SK-N-SH (cell line): ENCODE measurements at regions not wholly inside any gene's neighbourhood (a gene's known extent, or its start where the extent isn't known, plus 50 kb on each side); places are given as distances from the start of the nearest gene placed in this dataset.

Experiments
- CTCF ChIA-PET: fragments of 300-600, 350-600 bp; formaldehyde crosslinking; extraction: SDS; loops from one replicate; lab custom pipeline; 2021; lab: Yijun Ruan, JAX
- POLR2A ChIA-PET: fragments of 350-600 bp; sonication (Branson Sonifier 250); formaldehyde crosslinking; extraction: SDS; loops from one replicate; lab custom pipeline; 2020; ENCODE audit warnings: antibody characterized with exemption, inconsistent platforms; lab: Yijun Ruan, JAX
- DNase-seq: peaks from one replicate; pipeline ENCODE4 v3.0.0; 2012
- H2AFZ ChIP-seq: fragments of 200-600 bp; sonication (generic); 2 replicates; pipeline ENCODE4 v1.8.1; 2016; ENCODE audit warnings: antibody characterized with exemption, mild to moderate bottlenecking, low read depth
- H3F3A ChIP-seq: fragments of 200-600 bp; sonication (generic); replicated peaks from 2 replicates; pipeline ENCODE3; 2016; ENCODE audit warnings: antibody characterized with exemption, mild to moderate bottlenecking; ENCODE audit not compliant: insufficient read depth
- H3K27ac ChIP-seq, 2 experiments: fragments of 200-500 bp in 1 of 2; fragments of 200-600 bp in 1 of 2; sonication (Bioruptor generic) in 1 of 2; sonication (generic), shearing (Covaris generic) in 1 of 2; 2 replicates each; pipeline versions ENCODE4 v1.5.1 to v1.6.1; 2014 to 2016; ENCODE audit warnings: low read depth in 2 of 2, inconsistent platforms in 1 of 2, low read length in 1 of 2, mild to moderate bottlenecking in 1 of 2, mixed read lengths in 1 of 2
- H3K27me3 ChIP-seq: fragments of 200-600 bp; sonication (generic), shearing (Covaris generic); 2 replicates; pipeline ENCODE4 v1.6.1; 2016; ENCODE audit warnings: mixed run types; ENCODE audit not compliant: insufficient read depth
- H3K36me3 ChIP-seq, 2 experiments: fragments of 200-500 bp in 1 of 2; fragments of 200-600 bp in 1 of 2; sonication (Bioruptor generic) in 1 of 2; sonication (generic) in 1 of 2; replicated peaks in 1 of 2; 2 replicates each; pipeline versions ENCODE3 to v1.5.1; 2014 to 2016; ENCODE audit warnings: low read length in 1 of 2, mild to moderate bottlenecking in 1 of 2; ENCODE audit not compliant: insufficient read depth in 2 of 2, control insufficient read depth in 1 of 2
- H3K4me1 ChIP-seq, 2 experiments: fragments of 200-500 bp in 1 of 2; fragments of 200-600 bp in 1 of 2; sonication (Bioruptor generic) in 1 of 2; sonication (generic), shearing (Covaris generic) in 1 of 2; 2 replicates each; pipeline versions ENCODE4 v1.5.1 to v1.6.1; 2014 to 2016; ENCODE audit warnings: low read depth in 1 of 2, low read length in 1 of 2, mixed run types in 1 of 2; ENCODE audit not compliant: insufficient read depth in 2 of 2, control insufficient read depth in 1 of 2
- H3K4me2 ChIP-seq: fragments of 200-600 bp; sonication (generic), shearing (Covaris generic); 2 replicates; pipeline ENCODE4 v1.6.1; 2017; ENCODE audit warnings: mixed run types
- H3K4me3 ChIP-seq, 2 experiments: fragments of 200-500 bp in 1 of 2; fragments of 200-600 bp in 1 of 2; sonication (Bioruptor generic) in 1 of 2; sonication (generic), shearing (Covaris generic) in 1 of 2; 2 replicates each; pipeline versions ENCODE4 v1.5.1 to v1.8.1; 2014 to 2016; ENCODE audit warnings: low read depth in 2 of 2, inconsistent platforms in 1 of 2, low read length in 1 of 2, mild to moderate bottlenecking in 1 of 2, mixed read lengths in 1 of 2, moderate library complexity in 1 of 2
- H3K79me2 ChIP-seq: fragments of 200-600 bp; sonication (generic); 2 replicates; pipeline ENCODE4 v1.8.1; 2017; ENCODE audit warnings: mild to moderate bottlenecking; ENCODE audit not compliant: insufficient read depth
- H3K9ac ChIP-seq: fragments of 200-600 bp; sonication (generic); 2 replicates; pipeline ENCODE4 v1.6.1; 2017; ENCODE audit warnings: mixed run types
- H3K9me2 ChIP-seq: fragments of 200-600 bp; sonication (generic); 2 replicates; pipeline ENCODE4 v1.6.1; 2017; ENCODE audit warnings: mixed run types
- H3K9me3 ChIP-seq: fragments of 200-600 bp; sonication (generic); 2 replicates; pipeline ENCODE4 v1.6.1; 2017; ENCODE audit warnings: mixed run types, mild to moderate bottlenecking, moderate library complexity
- H4K20me1 ChIP-seq: fragments of 200-600 bp; sonication (generic); 2 replicates; pipeline ENCODE4 v1.6.1; 2017; ENCODE audit warnings: mild to moderate bottlenecking, mixed run types; ENCODE audit not compliant: insufficient read depth
- CTCF ChIP-seq: fragments of 200-600 bp; sonication (generic); IDR thresholded peaks from 2 replicates; pipeline ENCODE4 v1.6.1; 2017; ENCODE audit warnings: antibody characterized with exemption, mild to moderate bottlenecking, moderate library complexity
- ELF1 ChIP-seq: IDR thresholded peaks from 2 replicates; pipeline ENCODE4 v1.4.0; 2012
- EP300 ChIP-seq, 2 experiments: IDR thresholded peaks; 2 replicates each; pipeline versions ENCODE4 v1.4.0 to v1.6.1; 2012; ENCODE audit warnings: borderline replicate concordance in 1 of 2, low read depth in 1 of 2, low read length in 1 of 2
- FOSL2 ChIP-seq: IDR thresholded peaks from 2 replicates; pipeline ENCODE4 v1.4.0; 2012; ENCODE audit warnings: low read depth, mild to moderate bottlenecking, moderate library complexity, borderline replicate concordance
- GABPA ChIP-seq: IDR thresholded peaks from 2 replicates; pipeline ENCODE4 v1.4.0; 2012; ENCODE audit warnings: low read depth, mild to moderate bottlenecking
- MAX ChIP-seq: IDR thresholded peaks from 2 replicates; pipeline ENCODE4 v1.4.0; 2012; ENCODE audit warnings: low read depth
- MEF2A ChIP-seq: IDR thresholded peaks from 2 replicates; pipeline ENCODE4 v1.4.0; 2012; ENCODE audit warnings: low read depth, borderline replicate concordance
- NFIC ChIP-seq: IDR thresholded peaks from 2 replicates; pipeline ENCODE4 v1.4.0; 2012; ENCODE audit warnings: borderline replicate concordance
- NRF1 ChIP-seq: IDR thresholded peaks from 2 replicates; pipeline ENCODE4 v1.6.1; 2012; ENCODE audit warnings: low read depth, mild to moderate bottlenecking, low read length
- POLR2AphosphoS5 ChIP-seq: IDR thresholded peaks from 2 replicates; pipeline ENCODE4 v1.6.1; 2012; ENCODE audit warnings: low read depth, low read length
- RAD21 ChIP-seq: IDR thresholded peaks from 2 replicates; pipeline ENCODE4 v1.6.1; 2012; ENCODE audit warnings: mild to moderate bottlenecking, low read length
- RFX5 ChIP-seq: IDR thresholded peaks from 2 replicates; pipeline ENCODE4 v1.6.1; 2012; ENCODE audit warnings: mild to moderate bottlenecking, improper control_type of control experiment, low read length
- RXRA ChIP-seq: IDR thresholded peaks from 2 replicates; pipeline ENCODE4 v1.4.0; 2012; ENCODE audit warnings: low read depth, mild to moderate bottlenecking, borderline replicate concordance
- SIN3A ChIP-seq: IDR thresholded peaks from 2 replicates; pipeline ENCODE4 v1.6.1; 2012; ENCODE audit warnings: low read depth, mild to moderate bottlenecking, low read length, moderate library complexity, borderline replicate concordance
- TAF1 ChIP-seq: IDR thresholded peaks from 2 replicates; pipeline ENCODE4 v1.6.1; 2012; ENCODE audit warnings: low read depth, mild to moderate bottlenecking, low read length, moderate library complexity, borderline replicate concordance
- TCF12 ChIP-seq: IDR thresholded peaks from 2 replicates; pipeline ENCODE4 v1.4.0; 2012
- TEAD4 ChIP-seq: IDR thresholded peaks from 2 replicates; pipeline ENCODE4 v1.4.0; 2012; ENCODE audit warnings: mild to moderate bottlenecking, borderline replicate concordance; ENCODE audit not compliant: insufficient read depth
- USF1 ChIP-seq: IDR thresholded peaks from 2 replicates; pipeline ENCODE4 v1.4.0; 2012; ENCODE audit warnings: low read depth, borderline replicate concordance
- YY1 ChIP-seq: IDR thresholded peaks from 2 replicates; pipeline ENCODE4 v1.4.0; 2012; ENCODE audit warnings: low read depth, mild to moderate bottlenecking
- WGBS: methylation state at CpG from one replicate; pipeline ENCODE4 v1.1.6; 2017; ENCODE audit warnings: low lambda C conversion rate; 5-methylcytosine and 5-hydroxymethylcytosine counted together

GRCh38 chr5:174284873-174285272 lies 239.4 kb downstream of the NSG2 start (continued):
- TF ChIP-seq TAF1: no peak

- DNase-seq: no peak
- no peak overlapping the region for H3K4me2 ChIP-seq
- H4K20me1 ChIP-seq: no peaks in the 10 kb centered on the region
- no peaks in the 10 kb centered on the region for H3K4me1 ChIP-seq
- H3K79me2 ChIP-seq: no peaks in the 10 kb centered on the region
- peaks cover 3% of the 10 kb centered on the region; the same call in 1 of the 2 replicates for H3K9me3 ChIP-seq
- ChIA-PET CTCF (interaction anchor here (1.1 kb wide), 1 partner anchor 39 kb away, joined by 3 read pairs; no protein-coding TSS in a partner anchor), POLR2A (interaction anchor here (0.6 kb wide), 1 partner anchor 36 kb away, joined by 3 read pairs; no protein-coding TSS in a partner anchor)
- H3K27ac ChIP-seq: no peak overlapping the region
- no peaks in the 10 kb centered on the region for H3F3A ChIP-seq
- H3K9ac ChIP-seq: no peak overlapping the region
- TF ChIP-seq RFX5: no peak
- TF ChIP-seq ELF1: no peak
- no peak for TF ChIP-seq USF1
- no peak for TF ChIP-seq CTCF
- no peak for TF ChIP-seq EP300 (IDR thresholded peaks at IDR 0.05; ENCODE audit: borderline replicate concordance in 1 of 2, low read depth in 1 of 2, low read length in 1 of 2)
- no peak for TF ChIP-seq NFIC
- no peak for TF ChIP-seq NRF1
- no peak for TF ChIP-seq POLR2AphosphoS5
- TF ChIP-seq FOSL2: no peak
- no peak for TF ChIP-seq RAD21
- no peak for TF ChIP-seq MAX
- no peak overlapping the region for H2AFZ ChIP-seq
- 50% methylated on average over 4 of the region's 4 CpGs for WGBS
- no peaks in the 10 kb centered on the region for H3K9me2 ChIP-seq
- H3K36me3 ChIP-seq: no peaks in the 10 kb centered on the region
- H3K4me3 ChIP-seq: no peak overlapping the region
- no peaks in the 10 kb centered on the region for H3K27me3 ChIP-seq
Observed at GRCh38 chr5:174287761-174288160, 242.3 kb downstream of the NSG2 start.

GRCh38 chr5:174288439-174288838 lies 242.9 kb downstream of the NSG2 start:
- Histone ChIP-seq H3K27ac (no peak overlapping the region), H3K79me2 (no peaks in the 10 kb centered on the region), H2AFZ (no peak overlapping the region), H3F3A (no peaks in the 10 kb centered on the region), H3K9me2 (no peaks in the 10 kb centered on the region), H3K4me3 (no peak overlapping the region), H3K9me3 (peaks cover 3% of the 10 kb centered on the region; the same call in 1 of the 2 replicates), H3K4me1 (no peaks in the 10 kb centered on the region), H4K20me1 (no peaks in the 10 kb centered on the region), H3K9ac (no peak overlapping the region), H3K27me3 (no peaks in the 10 kb centered on the region), H3K36me3 (no peaks in the 10 kb centered on the region), H3K4me2 (no peak overlapping the region)
- POLR2A ChIA-PET: interaction anchor here (0.6 kb wide), 1 partner anchor 37 kb away, joined by 3 read pairs; no protein-coding TSS in a partner anchor
- CTCF ChIA-PET: interaction anchor here (1.1 kb wide), 1 partner anchor 39 kb away, joined by 3 read pairs; no protein-coding TSS in a partner anchor
- DNase-seq: no peak
- TF ChIP-seq YY1 (no peak), USF1 (no peak), GABPA (no peak), SIN3A (no peak), NRF1 (no peak), TCF12 (no peak), RXRA (no peak), CTCF (no peak), TEAD4 (no peak), MEF2A (no peak)
- WGBS: 37% methylated on average over 6 of the region's 6 CpGs
